ENCODE measurements at regions not wholly inside any gene's neighbourhood (a gene's known extent, or its start where the extent isn't known, plus 50 kb on each side); places are given as distances from the start of the nearest gene placed in this dataset.

GRCh38 chr22:27156821-27157489, 499.6 kb downstream of the MIAT start:
- TF ChIP-seq CTCF (IDR thresholded peaks at IDR 0.05) (no peak), POLR2A (IDR thresholded peaks at IDR 0.05) (no peak)

All from vagina (tissue), 2 donors.